ENCODE measurements at regions not wholly inside any gene's neighbourhood (a gene's known extent, or its start where the extent isn't known, plus 50 kb on each side); places are given as distances from the start of the nearest gene placed in this dataset.
"Not testable (repeated sequence)": the region's sequence is repeated elsewhere in the genome, so short reads cannot be mapped to it uniquely, and the experiment has no call there.

- Histone ChIP-seq H3K36me3 (ENCODE audit: control insufficient read depth, insufficient read depth, low read length) (no peaks in the 10 kb centered on the region), H3K27ac (ENCODE audit: insufficient read depth, low read length, poor library complexity, severe bottlenecking) (no peak overlapping the region), H3K4me1 (ENCODE audit: control insufficient read depth, insufficient read depth, low read length, poor library complexity, severe bottlenecking) (no peaks in the 10 kb centered on the region), H3K9me3 (ENCODE audit: control insufficient read depth, low read length) (no peaks in the 10 kb centered on the region), H3K4me3 (ENCODE audit: insufficient read depth, low read depth, low read length, poor library complexity, severe bottlenecking) (no peak overlapping the region), H3K27me3 (replicated peaks; ENCODE audit: control insufficient read depth, insufficient read depth, low read length, poor library complexity, severe bottlenecking) (no peaks in the 10 kb centered on the region)
- DNase-seq = no peak
Observed at GRCh38 chr12:92235703-92236472, 90.2 kb upstream of the BTG1 start.

DNA sequence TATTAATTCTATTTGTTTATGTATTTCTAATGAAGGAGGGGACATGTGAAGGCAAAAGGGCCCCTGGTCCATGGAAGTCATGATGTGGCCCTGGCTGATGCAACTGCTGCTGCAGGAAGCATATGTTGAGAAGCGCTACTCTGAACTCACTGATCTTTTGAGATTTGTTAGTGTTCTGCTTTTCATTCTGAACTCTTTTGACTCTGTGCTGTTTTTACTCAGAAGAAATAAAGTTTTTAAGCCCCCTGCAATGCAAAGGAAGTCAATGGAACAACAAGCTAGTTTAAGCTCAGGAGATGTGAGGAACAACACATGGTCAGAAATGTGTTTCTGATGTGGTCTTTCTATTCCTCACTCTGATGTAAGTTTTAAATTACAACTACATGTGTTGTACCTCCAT is 88.9 kb upstream of the BTG1 start:
- DNase-seq = no peak
- H3K9me3 ChIP-seq (ENCODE audit: control insufficient read depth, low read length) = no peaks in the 10 kb centered on the region
- no peaks in the 10 kb centered on the region for H3K27me3 ChIP-seq (replicated peaks; ENCODE audit: control insufficient read depth, insufficient read depth, low read length, poor library complexity, severe bottlenecking)
- H3K27ac ChIP-seq (ENCODE audit: insufficient read depth, low read length, poor library complexity, severe bottlenecking) = no peak overlapping the region
- no peak overlapping the region for H3K4me3 ChIP-seq (ENCODE audit: insufficient read depth, low read depth, low read length, poor library complexity, severe bottlenecking)
- H3K4me1 ChIP-seq (ENCODE audit: control insufficient read depth, insufficient read depth, low read length, poor library complexity, severe bottlenecking) = no peaks in the 10 kb centered on the region
- H3K36me3 ChIP-seq (ENCODE audit: control insufficient read depth, insufficient read depth, low read length) = no peaks in the 10 kb centered on the region

GRCh38 chr12:92233346-92234015 is 87.8 kb upstream of the BTG1 start:
- DNase-seq = no peak
- Histone ChIP-seq H3K4me1 (ENCODE audit: control insufficient read depth, insufficient read depth, low read length, poor library complexity, severe bottlenecking) (no peaks in the 10 kb centered on the region), H3K27me3 (replicated peaks; ENCODE audit: control insufficient read depth, insufficient read depth, low read length, poor library complexity, severe bottlenecking) (no peaks in the 10 kb centered on the region), H3K36me3 (ENCODE audit: control insufficient read depth, insufficient read depth, low read length) (no peaks in the 10 kb centered on the region), H3K9me3 (ENCODE audit: control insufficient read depth, low read length) (no peaks in the 10 kb centered on the region), H3K27ac (ENCODE audit: insufficient read depth, low read length, poor library complexity, severe bottlenecking) (no peak overlapping the region), H3K4me3 (ENCODE audit: insufficient read depth, low read depth, low read length, poor library complexity, severe bottlenecking) (no peak overlapping the region)

DNA sequence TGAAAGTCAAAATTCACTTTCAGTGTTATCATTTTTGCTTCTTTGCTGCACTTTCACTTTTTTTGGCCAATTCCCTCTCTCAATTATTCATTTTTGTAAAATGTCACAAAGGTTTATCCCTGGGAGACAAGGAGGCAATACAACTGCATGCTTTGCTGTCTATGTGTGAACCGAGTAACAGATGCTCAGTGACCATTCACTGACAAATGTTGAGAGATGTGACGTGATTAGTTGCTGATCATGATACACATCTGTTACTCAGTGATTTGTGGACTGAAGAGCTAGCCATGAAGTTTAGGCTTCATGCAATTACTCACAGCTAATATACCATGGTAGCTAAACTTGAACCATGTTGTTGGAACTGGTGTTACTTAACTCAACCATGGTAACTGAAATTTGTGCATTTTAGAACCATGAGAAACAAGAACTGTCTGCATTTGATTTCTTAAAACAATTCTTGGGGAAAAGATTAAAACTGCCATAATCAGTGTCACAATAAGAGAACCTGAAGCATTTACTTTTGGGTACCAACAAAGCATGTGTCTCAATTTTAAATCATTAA is 86.8 kb upstream of the BTG1 start:
- not testable (repeated sequence) for H3K36me3 ChIP-seq (ENCODE audit: control insufficient read depth, insufficient read depth, low read length); H3K4me3 ChIP-seq (ENCODE audit: insufficient read depth, low read depth, low read length, poor library complexity, severe bottlenecking); H3K27me3 ChIP-seq (replicated peaks; ENCODE audit: control insufficient read depth, insufficient read depth, low read length, poor library complexity, severe bottlenecking); H3K27ac ChIP-seq (ENCODE audit: insufficient read depth, low read length, poor library complexity, severe bottlenecking); H3K4me1 ChIP-seq (ENCODE audit: control insufficient read depth, insufficient read depth, low read length, poor library complexity, severe bottlenecking); DNase-seq; H3K9me3 ChIP-seq (ENCODE audit: control insufficient read depth, low read length)

GRCh38 chr12:92231945-92232344 is 86.3 kb upstream of the BTG1 start:
- not testable (repeated sequence) for H3K4me1 ChIP-seq (ENCODE audit: control insufficient read depth, insufficient read depth, low read length, poor library complexity, severe bottlenecking); H3K4me3 ChIP-seq (ENCODE audit: insufficient read depth, low read depth, low read length, poor library complexity, severe bottlenecking); H3K9me3 ChIP-seq (ENCODE audit: control insufficient read depth, low read length); H3K27ac ChIP-seq (ENCODE audit: insufficient read depth, low read length, poor library complexity, severe bottlenecking); H3K27me3 ChIP-seq (replicated peaks; ENCODE audit: control insufficient read depth, insufficient read depth, low read length, poor library complexity, severe bottlenecking); DNase-seq; H3K36me3 ChIP-seq (ENCODE audit: control insufficient read depth, insufficient read depth, low read length)

GRCh38 chr12:92231532-92231931 is 85.9 kb upstream of the BTG1 start:
- H3K27me3 ChIP-seq (replicated peaks; ENCODE audit: control insufficient read depth, insufficient read depth, low read length, poor library complexity, severe bottlenecking); H3K27ac ChIP-seq (ENCODE audit: insufficient read depth, low read length, poor library complexity, severe bottlenecking); H3K4me1 ChIP-seq (ENCODE audit: control insufficient read depth, insufficient read depth, low read length, poor library complexity, severe bottlenecking); H3K36me3 ChIP-seq (ENCODE audit: control insufficient read depth, insufficient read depth, low read length); H3K9me3 ChIP-seq (ENCODE audit: control insufficient read depth, low read length); DNase-seq; H3K4me3 ChIP-seq (ENCODE audit: insufficient read depth, low read depth, low read length, poor library complexity, severe bottlenecking): not testable (repeated sequence)

GRCh38 chr12:92229381-92229780 is 83.7 kb upstream of the BTG1 start:
- Histone ChIP-seq H3K4me3 (ENCODE audit: insufficient read depth, low read depth, low read length, poor library complexity, severe bottlenecking) (no peak overlapping the region), H3K36me3 (ENCODE audit: control insufficient read depth, insufficient read depth, low read length) (no peaks in the 10 kb centered on the region), H3K9me3 (ENCODE audit: control insufficient read depth, low read length) (no peaks in the 10 kb centered on the region), H3K4me1 (ENCODE audit: control insufficient read depth, insufficient read depth, low read length, poor library complexity, severe bottlenecking) (no peaks in the 10 kb centered on the region), H3K27ac (ENCODE audit: insufficient read depth, low read length, poor library complexity, severe bottlenecking) (no peak overlapping the region), H3K27me3 (replicated peaks; ENCODE audit: control insufficient read depth, insufficient read depth, low read length, poor library complexity, severe bottlenecking) (no peaks in the 10 kb centered on the region)
- no peak for DNase-seq

- no peak overlapping the region for H3K27ac ChIP-seq (ENCODE audit: insufficient read depth, low read length, poor library complexity, severe bottlenecking)
- no peak for DNase-seq
- H3K4me3 ChIP-seq (ENCODE audit: insufficient read depth, low read depth, low read length, poor library complexity, severe bottlenecking) = no peak overlapping the region
- H3K9me3 ChIP-seq (ENCODE audit: control insufficient read depth, low read length) = no peaks in the 10 kb centered on the region
- H3K4me1 ChIP-seq (ENCODE audit: control insufficient read depth, insufficient read depth, low read length, poor library complexity, severe bottlenecking) = no peaks in the 10 kb centered on the region
- H3K36me3 ChIP-seq (ENCODE audit: control insufficient read depth, insufficient read depth, low read length) = no peaks in the 10 kb centered on the region
- H3K27me3 ChIP-seq (replicated peaks; ENCODE audit: control insufficient read depth, insufficient read depth, low read length, poor library complexity, severe bottlenecking) = no peaks in the 10 kb centered on the region
Observed at GRCh38 chr12:92226961-92227360, 81.3 kb upstream of the BTG1 start.

DNA sequence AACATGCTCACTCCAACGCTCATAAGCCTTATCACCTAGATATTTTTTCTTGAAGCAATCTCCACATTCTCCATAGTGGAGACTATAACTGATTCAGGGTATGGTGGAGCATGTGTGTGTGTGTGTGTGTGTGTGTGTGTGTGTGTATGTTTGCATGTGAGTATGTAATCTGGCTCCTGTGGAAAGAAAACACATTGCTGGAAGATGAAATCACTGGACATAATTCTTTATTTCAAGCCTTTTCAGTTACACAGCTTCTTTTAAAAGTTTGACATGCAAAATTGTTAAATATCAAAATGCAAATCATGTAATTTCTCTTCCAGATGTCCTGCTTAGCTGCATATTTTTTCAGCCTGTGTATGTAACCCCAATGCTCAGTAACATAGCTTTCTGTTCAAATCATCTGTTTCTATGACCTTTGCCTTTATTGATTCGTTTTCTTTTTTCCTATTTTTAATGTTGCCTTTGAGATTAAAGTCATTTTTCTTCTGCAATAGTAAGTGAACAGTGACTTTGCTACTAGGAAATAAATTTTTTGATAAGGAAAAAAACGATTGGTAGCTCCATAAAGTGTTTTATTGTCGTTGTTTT is 80.5 kb upstream of the BTG1 start:
- no peak overlapping the region for H3K4me3 ChIP-seq (ENCODE audit: insufficient read depth, low read depth, low read length, poor library complexity, severe bottlenecking)
- no peak for DNase-seq
- no peaks in the 10 kb centered on the region for H3K36me3 ChIP-seq (ENCODE audit: control insufficient read depth, insufficient read depth, low read length)
- no peaks in the 10 kb centered on the region for H3K4me1 ChIP-seq (ENCODE audit: control insufficient read depth, insufficient read depth, low read length, poor library complexity, severe bottlenecking)
- H3K9me3 ChIP-seq (ENCODE audit: control insufficient read depth, low read length) = no peaks in the 10 kb centered on the region
- no peak overlapping the region for H3K27ac ChIP-seq (ENCODE audit: insufficient read depth, low read length, poor library complexity, severe bottlenecking)
- H3K27me3 ChIP-seq (replicated peaks; ENCODE audit: control insufficient read depth, insufficient read depth, low read length, poor library complexity, severe bottlenecking) = no peaks in the 10 kb centered on the region

Data from effector memory CD4-positive, alpha-beta T cell (primary cell).